HG03457 (cell line): ENCODE measurements at regions not wholly inside any gene's neighbourhood (a gene's known extent, or its start where the extent isn't known, plus 50 kb on each side); places are given as distances from the start of the nearest gene placed in this dataset.
A peak's percentile ranks its signal among the peaks of the same experiment; 100 is the strongest.

Source experiments
- ATAC-seq: cut with Tn5 transposase; IDR thresholded peaks from one replicate; pipeline ENCODE4 v1.9.1; 2021; ENCODE audit warnings: moderate number of reproducible peaks; ENCODE audit not compliant: unreplicated experiment

DNA sequence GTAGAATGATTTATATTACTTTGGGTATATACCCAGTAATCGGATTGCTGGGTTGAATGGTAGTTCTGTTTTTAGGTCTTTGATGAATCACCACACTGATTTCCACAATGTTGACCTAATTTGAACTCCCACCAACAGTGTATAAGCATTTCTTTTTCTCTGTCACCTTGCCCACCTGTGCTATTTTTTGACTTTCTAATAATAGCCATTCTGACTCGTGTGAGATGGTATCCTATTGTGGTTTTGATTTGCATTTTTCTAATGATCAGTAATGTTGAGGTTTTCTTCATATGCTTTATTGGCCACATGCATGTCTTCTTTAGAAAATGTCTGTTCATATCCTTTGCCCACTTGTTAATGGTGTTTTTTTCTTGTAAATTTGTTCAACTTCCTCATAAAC is 340.8 kb downstream of the PLOD2 start:
- no peak for ATAC-seq

DNA sequence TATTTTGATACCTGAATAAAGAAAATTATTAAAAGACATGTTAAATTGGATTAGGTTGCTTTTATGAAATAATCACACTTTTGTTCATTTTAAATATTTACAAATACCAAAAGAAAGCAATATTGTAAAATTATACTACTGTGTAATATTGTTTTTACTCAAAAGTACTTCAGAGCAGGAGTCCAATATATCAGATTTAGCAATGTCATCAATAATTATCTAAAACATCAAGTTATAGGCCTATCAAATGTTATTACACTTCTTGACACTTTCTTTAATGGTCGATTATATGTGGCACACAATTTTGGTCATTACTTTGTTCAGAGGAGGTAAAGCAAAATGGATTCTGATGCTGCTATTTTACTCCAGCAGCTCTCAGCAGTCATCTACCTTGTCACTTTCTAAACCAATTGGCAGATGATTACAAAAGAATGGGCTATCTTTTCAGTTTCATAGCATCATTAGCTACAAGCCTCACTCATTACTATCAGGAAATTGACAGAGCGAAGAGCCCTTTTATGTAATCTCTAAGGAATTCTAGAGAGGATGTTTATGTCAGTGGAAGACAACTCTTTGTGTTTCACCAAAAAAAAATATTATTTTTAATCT is 318.6 kb downstream of the PLOD2 start:
- no peak for ATAC-seq

DNA sequence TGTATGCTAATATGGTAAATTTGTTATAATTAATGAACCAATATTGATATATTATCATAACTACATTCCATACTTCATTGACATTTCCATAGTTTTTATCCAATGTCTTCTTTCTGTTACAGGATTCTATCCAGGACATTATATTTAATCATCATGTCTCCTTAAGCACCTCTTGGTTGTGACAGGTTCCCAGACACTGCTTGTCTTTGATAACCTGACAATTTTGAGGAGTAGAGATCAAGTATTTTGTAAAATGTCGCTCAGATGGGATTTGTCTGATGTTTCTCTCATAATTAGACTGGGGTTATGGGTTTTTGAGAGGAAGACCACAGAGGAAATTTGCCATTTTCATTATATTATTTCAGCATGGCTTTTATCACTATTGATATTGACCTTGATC is 317.4 kb downstream of the PLOD2 start:
- ATAC-seq, result no peak

DNA sequence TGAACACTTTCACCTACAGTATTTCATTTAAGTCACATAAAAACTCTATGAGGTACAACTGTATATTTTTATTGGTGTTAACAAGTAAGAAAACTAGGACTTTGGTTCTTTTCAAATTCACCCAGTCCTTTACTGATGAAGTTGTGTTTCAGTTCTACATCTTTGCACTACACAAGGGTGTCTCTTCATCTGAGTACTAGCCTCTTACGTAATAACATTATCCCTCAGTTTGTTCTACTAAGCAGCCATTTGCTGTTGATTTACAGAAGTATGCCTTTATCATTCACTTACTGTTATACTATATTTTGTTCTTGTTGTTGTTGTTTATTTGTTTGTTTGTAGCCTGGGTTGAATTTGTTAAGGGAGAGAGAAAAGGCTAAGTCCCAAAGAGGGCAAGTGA is 311.9 kb downstream of the PLOD2 start:
- ATAC-seq, result no peak

DNA sequence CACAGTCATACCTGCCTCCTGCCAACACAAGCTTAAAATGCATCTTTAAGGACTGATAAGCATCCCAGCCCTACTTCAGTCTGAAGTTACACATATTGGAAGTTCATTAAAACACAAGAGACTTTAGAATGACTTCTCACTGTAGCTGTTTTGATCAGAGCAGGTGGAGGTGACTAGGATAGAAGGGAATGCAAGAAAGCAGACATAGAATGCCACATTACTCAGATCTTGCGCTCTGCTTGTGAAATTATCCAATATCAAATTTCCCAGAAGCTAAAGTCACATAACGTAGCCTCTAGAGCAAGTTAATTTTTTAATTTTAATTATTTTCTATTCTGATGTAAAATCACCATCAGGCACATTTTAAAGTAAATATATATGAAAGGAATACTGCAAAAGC is 306.5 kb downstream of the PLOD2 start:
- ATAC-seq, result no peak

DNA sequence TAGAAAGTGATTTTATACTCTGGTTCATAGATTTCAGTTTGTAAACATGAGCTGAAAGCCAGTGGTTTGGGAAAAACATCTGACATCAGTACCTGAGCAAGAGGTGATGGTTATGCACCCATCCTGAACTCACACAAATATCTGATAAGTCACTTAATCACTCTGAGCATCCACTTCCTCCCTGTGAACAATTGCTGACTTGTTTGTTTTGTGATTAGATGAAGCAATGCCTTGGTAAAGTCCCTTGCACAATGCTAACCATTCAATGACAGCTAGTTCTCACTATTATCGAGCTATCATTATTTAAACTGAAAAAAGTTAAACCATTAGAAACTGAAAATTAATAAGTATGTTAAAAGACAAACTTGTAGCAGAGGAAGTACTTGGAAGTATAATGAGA is 303.0 kb downstream of the PLOD2 start:
- no peak for ATAC-seq

DNA sequence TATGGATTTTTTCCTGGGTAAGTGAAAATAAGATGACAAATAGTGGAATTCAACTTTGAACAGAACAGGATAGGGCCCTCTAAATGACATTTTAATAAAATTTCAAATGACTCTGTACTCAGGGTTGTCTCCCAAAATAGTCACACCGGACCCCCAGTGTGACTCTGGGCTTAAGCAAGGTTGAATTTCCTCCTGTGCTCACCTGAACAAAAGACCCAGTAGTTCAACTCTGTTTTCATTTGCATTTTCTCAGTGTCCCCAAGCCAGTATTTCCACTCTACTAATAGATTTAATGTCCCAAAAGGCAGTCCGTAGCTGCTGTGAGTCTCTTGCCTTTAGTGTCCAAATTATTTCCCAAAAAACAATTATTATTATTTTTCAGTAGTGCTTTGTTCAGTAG is 296.6 kb downstream of the PLOD2 start:
- no peak for ATAC-seq

DNA sequence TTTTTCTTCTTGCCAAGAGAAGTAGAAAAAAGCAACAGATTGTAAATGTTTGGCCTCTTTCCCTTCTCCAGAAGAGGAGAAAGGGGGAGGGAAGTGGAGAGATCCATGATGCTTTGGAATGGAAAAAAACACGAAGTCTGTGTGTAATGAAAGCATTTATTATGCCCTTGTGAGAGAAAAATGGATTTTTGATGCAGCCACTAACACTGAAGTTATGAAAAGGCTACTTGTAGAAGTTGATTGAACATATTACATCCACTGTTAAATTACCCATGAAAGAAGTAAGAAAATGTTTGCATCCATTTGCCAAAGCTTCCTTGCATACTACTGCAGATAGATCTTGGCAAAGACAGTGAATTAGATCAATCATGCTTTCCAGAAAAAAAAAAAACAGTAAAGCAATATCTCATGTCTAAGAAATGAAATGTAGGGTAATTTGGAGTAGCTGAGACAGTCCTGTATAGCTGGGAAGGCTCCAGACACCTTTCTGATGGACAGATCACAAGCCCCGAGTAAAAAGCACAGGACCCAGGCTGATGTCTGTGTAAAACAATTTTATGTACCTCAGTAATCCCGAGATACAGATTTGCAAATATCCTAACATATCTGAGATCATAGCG is 295.5 kb downstream of the PLOD2 start:
- ATAC-seq, result no peak

DNA sequence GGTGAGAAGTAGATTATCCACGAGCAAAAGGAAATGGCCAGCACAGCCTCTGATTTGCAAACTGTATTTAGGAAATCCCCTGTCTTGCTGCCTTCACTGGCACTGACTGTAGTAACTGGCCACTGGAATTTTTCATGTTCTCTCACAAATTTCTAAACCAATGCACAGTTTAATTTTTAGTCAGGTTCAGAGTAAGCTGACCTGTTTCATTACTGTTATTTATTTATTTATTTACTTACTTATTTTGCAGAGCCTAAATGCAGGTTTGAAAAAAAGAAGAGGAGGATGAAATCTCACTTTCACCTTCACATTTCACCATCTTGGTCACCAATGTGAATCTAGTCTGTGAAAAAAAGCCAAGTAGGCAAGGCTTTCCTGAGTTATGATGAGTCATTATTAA is 291.0 kb downstream of the PLOD2 start:
- peak; percentile 86 for ATAC-seq

DNA sequence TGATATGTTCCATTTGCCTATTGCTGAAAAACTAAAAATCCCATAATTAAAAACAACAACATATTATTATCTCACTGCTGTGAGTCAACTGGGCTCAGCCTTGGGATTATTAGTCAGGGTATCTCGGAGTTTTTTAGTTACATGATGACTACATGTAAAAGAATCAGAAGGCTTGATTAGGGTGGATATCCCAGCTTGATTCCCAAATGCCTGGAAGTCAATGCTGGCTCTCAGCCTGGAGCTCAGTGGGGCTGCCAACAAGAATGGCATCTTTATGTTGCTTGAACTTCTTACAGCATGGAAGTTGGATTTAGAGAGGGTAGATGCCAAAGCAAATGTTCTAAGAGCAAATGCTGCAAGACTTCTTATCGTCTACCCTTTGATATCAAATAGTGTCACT is 278.5 kb downstream of the PLOD2 start:
- ATAC-seq, result no peak

DNA sequence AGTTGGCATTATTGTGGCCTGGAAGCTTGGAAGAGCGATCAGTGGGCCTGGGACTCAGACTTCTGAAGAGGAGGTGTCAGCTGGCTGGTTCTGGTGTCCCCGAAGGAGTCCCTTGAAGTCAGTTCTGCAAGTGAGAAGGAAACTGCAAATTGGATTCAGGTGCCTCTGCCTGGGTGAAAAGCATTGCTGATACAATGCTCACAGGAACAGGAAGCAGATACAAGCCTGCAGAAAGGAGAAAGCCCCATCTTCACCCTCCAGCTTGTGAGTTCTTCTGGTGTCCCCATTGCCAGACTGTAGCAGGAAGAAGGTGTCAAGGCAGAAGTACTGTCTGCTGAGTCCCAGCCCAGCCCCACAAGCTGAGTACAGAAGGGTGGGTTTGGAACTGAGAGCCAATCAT is 271.3 kb downstream of the PLOD2 start:
- no peak for ATAC-seq

DNA sequence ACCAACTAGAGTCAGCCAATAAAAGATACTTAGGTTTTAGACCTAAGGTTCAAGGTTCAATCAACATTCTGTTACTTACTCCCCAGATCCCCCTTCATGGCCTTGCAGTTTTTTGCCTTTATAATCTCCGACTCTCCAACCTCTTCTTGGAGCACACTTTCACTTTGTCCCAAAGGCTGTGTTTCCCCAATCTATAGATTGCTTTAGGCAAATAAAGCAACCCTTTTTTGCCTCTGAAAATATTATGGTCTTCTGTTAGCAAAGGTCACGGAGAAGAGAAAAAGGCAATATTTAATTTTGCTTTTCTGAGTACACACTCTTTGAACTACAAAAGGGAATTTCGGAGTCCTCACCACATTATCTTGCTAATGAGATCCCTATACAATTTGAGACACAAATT is 268.1 kb downstream of the PLOD2 start:
- no peak for ATAC-seq

DNA sequence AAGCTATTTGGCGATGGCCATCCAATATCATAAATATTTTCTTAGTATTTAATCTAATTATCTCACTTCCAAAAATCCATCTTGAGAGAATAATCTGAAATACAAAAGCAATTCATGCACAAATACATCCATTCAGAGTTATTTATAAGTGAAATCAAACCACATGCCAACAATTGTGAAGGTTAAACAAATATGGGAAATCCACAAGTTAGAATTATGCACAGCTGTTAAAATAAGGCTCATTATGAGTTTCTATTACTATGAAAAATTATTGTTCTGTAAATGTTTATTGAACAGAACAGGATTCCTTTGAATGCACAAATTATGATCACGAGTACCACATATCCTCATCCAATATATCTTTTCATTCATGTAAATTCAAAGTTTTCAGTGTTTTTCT is 267.7 kb downstream of the PLOD2 start:
- no peak for ATAC-seq

DNA sequence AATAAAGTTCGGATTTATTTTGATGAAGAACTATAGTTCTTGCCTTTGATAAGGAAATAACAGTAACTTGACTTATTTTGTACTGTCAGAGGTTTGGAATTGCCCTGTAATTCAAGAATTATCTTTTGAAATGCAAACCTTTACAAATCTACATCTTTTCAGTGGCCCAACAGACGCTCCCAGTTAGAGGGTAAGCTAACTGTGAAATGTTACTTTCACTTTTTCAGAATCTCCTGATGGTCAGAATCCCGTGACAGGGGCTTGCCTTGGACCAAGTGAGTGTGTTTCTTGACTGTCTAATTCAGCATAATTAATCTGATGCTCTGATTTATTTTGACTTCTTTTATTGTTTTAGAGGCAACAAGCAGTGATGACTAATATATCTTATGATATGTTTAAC is 262.5 kb downstream of the PLOD2 start:
- ATAC-seq, result no peak

DNA sequence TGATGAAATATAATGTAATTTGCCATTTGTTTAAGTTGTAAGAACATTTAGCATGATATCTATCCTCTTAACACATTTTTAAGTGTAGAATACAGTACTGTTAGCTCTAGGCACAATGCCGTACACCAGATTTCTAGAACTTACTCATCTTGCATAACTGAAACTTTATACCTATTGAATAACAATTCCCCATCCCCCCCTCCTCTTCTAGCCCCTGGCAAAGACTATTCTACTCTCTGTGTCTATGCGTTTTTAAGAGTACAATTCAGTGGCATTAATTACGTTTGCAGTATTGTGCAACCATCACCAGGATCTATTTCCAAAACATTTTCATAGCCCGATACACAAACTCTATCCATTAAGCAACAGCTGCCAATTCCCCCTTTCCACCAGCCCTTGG is 261.7 kb downstream of the PLOD2 start:
- no peak for ATAC-seq

DNA sequence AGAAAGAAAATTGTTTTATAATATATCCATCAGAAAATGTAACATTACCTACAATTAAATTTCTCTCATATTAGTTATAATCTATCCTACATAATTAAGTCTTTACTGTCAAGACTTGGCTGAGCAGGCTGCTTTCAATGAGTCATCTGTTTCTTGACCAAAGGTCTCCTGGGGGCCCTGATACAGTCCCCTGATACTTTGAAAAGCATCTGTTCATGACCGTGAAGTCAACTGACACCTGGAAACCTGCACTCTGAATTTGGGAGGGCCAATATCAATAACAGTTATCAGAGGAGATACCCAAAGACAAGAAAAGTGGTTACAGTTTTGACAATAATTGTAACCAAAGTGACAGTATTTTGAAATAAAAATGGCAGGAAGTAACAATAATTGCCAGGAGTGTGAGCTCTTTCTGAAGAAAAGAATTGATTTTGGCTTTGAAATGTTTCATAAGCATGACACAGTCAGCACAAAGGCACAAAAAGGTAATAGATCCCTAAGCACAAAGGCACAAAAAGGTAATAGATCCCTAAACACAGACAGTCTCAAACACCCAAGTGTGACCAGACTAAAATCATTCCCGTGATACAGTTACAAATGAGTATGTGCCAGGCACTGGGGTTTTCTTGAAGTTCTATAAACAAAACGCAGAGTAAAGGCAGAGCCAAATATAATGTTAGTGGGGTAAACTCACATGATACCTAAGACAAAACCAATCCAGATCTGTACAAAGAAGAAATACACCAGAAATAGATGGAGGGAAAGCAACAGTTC is 260.7 kb downstream of the PLOD2 start:
- peak; percentile 66 for ATAC-seq

DNA sequence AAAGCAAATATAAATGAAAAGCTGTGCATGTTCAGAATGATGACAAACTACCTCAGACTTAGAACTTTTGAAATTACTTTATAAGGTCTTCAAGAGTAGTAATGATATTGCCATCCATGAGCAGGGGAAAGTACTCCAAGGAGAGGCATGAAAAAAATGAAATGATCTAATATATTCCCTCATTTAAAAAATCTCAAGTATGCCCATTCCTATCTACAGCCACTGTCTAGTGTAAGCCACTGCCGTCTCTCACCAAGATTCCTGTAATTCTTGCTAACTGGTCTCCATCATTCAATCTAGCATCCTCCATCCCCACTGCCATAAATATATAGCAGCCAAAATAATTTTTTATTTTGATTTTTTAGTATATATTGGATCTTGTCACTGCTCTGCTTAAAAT is 258.8 kb downstream of the PLOD2 start:
- ATAC-seq, result no peak

DNA sequence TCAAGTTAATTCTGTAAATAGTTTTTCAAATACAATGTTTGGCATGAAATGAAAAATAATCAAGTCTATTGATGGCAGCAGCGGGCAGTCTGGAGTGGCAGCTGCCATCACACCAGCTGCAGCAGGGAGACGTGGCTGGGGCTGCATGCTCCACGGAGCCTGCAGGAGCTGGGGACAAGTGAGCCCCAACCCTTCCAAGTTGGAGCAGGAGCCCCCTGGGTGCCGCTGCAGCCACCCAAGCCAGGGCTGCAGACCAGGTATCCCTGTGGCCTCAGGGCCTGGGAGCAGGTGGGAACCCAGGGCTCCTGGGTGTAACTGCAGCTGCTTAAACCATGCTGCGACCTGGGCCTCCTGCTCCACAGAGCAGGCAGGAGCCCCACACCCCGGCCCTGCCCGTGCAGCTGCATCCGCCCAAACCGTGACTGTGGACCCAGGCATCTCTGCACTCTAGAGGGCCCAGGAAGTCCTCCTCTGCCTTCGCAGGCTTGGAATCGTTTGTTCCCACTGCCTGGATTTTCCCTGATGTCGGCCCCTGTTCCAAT is 257.4 kb downstream of the PLOD2 start:
- ATAC-seq, result no peak

DNA sequence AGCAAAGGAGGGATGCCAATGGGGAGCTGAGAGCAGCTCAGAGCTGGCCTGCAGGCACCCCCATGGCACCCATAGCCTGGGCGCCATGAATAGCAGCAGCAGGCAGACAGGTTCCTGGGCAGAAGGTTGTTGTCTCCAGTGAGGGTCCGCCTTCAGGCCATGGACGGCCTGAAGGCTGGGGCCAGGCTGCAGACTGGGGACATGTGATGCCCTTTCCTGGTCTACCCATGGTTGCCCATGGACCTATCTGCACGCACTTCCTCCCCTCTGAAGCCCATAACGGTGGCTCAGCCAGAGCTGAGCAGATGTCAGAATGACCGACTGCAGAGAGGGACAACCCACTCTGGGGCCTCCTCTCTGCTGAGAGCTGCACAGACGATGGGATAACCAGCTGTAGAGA is 256.8 kb downstream of the PLOD2 start:
- no peak for ATAC-seq

DNA sequence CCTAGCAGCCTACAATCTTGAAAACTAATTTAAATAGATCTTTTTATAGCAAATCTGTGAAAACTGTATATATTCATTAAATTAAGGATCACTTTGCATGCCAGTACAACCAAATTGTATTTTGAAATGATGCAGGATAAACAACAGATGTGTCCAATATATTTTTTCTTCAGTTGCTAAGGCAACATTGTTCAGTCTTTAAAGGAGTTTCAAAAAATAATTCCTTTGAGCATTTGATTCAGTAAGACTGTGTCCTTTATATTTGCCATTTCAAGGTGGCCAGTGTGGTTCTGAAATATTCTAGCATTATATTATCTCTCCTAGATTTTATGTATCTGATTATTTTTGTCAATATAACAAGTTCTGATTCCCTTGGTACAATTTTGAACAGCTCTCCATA is 254.7 kb downstream of the PLOD2 start:
- ATAC-seq, result no peak

DNA sequence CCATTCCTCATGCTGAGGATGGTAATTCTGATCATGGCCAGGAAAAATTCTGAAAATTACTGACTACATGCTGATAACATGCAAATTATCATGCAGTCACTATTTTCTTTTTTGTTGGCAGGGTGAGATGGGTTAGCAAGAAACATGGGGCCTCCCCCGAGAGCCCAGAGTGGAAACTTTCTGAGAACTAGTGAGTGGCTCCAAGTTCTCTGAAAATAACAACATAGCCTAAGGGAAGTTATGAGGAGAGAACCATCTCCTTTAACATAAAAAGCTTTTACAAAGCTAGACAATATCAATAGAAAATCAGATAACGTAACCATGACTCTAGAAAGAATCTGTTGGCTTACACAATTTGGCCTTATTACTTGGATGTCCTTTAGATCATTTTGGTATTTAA is 254.2 kb downstream of the PLOD2 start:
- no peak for ATAC-seq

DNA sequence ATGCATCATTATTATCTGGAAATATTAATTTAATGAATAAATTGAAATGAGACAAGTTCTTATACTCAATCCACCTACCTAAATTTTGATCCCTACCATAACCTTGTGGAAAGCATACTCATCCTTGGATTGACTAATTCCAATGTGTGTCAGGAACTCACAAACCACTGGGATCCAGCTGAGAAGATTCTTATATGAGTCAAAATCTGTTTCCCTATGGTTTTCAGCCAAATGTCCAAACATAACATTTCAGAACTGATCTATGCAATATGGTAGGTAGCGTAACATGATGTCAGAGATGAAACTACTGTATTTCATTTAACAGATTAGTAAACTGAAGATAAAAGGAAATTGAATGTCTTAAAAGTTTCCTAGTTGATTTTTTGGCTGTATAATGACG is 250.0 kb downstream of the PLOD2 start:
- ATAC-seq, result no peak
